Fibroblast of skin of right biceps (primary cell): ENCODE measurements at regions not wholly inside any gene's neighbourhood (a gene's known extent, or its start where the extent isn't known, plus 50 kb on each side); places are given as distances from the start of the nearest gene placed in this dataset.

ENCODE experiments used
- DNase-seq: peaks from one replicate; pipeline ENCODE4 v3.0.0-alpha.2; 2013

GRCh38 chr13:100933841-100934240 lies 259.2 kb upstream of the TMTC4 start:
- DNase-seq = no peak

- DNase-seq = no peak
These were observed 248.0 kb upstream of the TMTC4 start for GRCh38 chr13:100922599-100922998.

DNA sequence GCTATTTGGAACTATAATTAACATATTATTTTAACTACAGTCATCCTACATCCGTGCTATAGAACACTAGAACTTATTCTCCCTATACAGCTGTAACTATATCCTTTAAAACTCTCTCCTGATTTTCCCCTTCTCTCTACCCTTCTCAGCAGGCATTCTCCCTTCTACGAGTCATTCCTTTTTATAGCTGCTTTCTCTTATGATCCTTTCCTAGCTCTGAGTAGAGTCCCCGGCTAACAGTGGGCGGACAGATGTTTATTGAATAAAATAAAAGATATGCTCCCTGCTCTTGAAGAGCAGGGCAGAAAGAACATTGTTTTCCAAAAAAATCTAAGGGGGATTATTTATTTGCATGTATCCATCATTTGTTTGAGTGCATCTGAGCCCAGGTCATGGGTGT lies 246.5 kb upstream of the TMTC4 start:
- no peak for DNase-seq

- DNase-seq = no peak
These were observed 242.4 kb upstream of the TMTC4 start for GRCh38 chr13:100917011-100917410.

DNA sequence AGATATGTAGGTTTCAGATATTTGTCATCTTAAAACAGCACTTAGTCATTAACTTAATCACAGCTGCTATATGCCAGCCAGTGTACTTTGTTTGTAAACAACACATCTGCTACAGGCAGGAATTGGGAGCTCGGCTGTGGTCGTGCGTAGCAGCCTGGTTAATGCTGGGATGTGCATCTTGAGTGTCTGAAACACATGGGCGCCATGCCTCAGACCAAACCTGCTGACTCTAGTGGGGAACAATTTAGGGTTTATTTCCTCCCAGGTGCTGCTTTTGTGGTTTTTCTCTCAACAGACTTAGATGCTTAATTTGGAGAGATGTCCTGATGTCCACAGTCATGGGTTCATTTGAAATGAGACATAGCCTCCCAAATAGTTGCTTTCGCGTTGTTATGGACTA lies 238.5 kb upstream of the TMTC4 start:
- DNase-seq = no peak

DNA sequence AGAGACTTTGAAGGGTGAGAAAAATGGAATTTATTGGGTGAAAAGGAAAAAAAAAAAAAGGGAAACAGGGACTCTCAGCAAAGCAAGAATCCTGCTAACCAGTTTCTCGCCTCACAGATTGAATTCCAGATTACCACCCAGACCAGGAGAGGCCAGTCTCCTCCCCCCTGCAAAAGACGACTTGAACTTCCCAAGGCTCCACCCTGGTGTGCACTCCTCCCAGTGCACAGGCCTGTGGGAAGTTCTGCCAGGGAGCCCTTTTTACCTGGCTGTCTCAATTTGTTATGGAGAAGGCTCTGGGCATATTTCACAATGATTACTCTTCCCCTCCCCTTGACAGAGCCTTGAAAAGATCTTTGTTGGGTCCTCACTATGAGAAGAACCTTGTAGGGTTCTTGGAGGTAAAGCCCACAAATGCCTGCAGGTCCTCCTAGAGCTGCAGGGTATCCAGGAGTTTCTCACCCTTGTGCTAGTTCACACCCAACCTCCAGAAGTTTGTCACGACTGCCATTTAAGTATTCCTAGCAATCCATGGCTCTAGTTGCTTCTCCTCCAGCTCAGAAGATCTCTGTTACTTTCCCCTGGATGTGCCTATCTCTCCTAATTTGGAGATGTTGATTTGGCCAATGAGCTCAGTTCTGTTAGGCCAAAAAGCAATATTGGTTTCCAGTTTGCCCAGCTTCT lies 229.8 kb upstream of the TMTC4 start:
- no peak for DNase-seq

- DNase-seq = no peak
These were observed 225.2 kb upstream of the TMTC4 start for GRCh38 chr13:100899720-100900316.

DNA sequence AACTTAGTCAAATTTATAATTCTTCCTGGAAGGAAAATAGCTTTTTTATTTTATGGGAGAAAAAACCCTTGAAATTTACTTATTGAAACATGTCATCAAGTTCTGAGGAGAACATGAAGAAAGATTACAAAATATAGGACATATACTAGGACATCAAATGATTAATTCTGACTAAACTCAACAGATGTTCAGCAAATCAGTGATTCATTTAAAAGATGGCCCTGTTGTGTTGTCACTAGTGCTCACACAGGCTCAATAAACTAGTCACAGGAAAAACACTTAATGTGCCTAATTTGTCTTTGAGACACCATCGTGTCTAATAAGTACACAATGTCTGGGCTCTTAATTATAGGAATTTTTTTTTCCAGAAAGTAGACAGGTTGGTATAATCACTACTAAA lies 223.8 kb upstream of the TMTC4 start:
- DNase-seq = peak; percentile 29

DNA sequence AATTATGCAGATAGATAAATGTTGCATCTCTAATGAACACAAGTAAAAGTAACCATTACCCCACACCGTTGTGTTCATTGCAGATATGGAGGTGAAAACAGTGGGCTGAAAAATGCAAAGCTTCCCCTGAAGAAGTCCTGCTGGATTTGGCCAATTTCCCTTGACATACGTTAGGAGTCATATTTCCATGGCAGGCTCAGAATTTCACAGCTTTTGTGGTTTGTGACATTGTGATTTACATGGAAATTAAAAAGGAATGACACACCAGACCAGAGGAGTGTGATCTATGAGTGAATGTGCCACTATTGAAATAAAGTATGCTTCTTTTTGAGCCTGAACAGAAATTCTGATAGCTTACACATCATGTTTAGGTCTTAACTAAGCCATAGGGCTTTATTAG lies 221.1 kb upstream of the TMTC4 start:
- DNase-seq = peak; percentile 82

DNA sequence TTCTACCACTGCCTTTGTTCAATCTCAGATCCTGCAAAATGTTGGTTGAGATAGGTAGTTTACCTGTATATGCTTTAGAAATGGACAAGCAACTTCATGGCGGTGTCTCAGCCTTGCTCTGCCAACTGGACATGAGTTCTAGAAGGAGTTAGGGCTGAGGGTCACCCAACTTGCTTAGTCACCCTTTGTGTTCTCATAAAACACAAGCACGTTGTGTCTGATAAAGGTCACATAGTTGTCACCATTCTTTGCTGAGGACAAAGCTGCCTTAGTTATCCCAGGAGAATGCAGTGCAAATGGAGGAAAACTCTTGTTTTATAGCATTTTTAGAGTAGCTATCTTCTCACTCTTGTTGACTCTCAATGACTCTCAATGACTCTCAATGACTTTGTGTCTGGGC lies 218.4 kb upstream of the TMTC4 start:
- DNase-seq = no peak

DNA sequence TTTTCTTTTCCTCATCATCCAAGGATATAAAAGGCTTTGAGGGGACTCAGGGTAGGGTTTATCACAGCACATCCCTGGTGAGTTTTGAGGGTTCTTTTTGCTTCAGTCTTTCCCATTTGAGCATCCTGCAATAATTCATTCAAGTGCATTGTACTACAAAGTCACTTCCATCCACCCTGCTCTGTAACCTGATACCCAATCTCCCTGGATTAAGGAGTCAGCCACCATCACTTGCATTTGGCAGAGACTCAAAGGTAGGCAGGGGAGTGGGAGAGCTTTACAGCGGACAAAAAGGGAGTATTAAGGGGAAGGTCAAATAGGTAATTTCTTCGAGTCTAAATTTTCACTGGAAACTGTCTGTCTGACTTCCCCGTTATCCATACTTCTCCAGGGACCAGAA lies 216.1 kb upstream of the TMTC4 start:
- no peak for DNase-seq

- DNase-seq = peak; percentile 95
These were observed 213.1 kb upstream of the TMTC4 start for GRCh38 chr13:100887729-100888151.

- DNase-seq = no peak
These were observed 208.9 kb upstream of the TMTC4 start for GRCh38 chr13:100883453-100883852.

DNA sequence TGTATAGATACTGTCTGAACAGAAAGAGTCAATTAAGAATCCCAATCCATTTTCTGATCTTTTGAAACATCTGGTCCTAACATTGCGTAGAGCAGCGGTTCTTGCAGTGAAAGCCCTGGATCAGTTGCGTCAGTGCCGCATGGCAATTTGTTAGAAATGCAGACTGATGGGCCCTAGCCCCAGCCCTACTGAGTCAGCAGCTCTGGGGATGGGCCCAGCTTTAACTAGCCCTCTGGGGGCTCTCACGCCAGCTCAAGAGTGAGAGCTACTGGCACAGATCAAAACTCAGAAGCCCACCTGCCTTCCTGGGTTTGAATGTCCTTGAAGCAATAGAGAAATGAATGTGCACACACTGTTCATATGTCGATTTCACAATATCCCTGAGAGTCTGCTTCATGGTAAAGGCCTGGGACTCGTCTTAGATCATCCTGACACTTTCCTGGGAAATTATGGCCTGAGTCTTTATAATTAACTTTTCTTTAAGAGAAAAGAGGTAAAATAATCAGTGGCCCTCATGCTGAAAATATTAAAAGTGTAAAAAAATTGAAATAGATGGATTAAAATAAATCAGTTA lies 206.8 kb upstream of the TMTC4 start:
- DNase-seq = peak; percentile 65

DNA sequence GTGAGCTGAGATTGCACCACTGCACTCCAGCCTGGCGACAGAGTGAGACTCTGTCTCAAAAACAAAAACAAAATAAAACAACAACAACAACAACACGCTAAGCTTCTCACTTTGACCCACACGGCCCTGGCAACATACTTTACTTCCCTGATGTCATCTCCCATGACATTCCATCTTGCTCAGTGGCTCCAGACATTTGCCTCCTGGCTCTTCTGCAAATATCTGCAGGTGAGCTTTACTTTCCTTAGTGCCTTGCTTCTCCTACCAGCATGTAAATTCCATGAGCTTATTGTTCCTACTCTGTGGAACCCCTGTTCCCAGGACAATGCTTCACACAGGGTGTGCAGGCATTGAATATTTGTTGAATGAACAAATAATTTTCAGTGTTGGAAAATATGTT lies 205.6 kb upstream of the TMTC4 start:
- DNase-seq = no peak

GRCh38 chr13:100879255-100879654 lies 204.7 kb upstream of the TMTC4 start:
- no peak for DNase-seq

- no peak for DNase-seq
These were observed 201.4 kb upstream of the TMTC4 start for GRCh38 chr13:100876044-100876403.

DNA sequence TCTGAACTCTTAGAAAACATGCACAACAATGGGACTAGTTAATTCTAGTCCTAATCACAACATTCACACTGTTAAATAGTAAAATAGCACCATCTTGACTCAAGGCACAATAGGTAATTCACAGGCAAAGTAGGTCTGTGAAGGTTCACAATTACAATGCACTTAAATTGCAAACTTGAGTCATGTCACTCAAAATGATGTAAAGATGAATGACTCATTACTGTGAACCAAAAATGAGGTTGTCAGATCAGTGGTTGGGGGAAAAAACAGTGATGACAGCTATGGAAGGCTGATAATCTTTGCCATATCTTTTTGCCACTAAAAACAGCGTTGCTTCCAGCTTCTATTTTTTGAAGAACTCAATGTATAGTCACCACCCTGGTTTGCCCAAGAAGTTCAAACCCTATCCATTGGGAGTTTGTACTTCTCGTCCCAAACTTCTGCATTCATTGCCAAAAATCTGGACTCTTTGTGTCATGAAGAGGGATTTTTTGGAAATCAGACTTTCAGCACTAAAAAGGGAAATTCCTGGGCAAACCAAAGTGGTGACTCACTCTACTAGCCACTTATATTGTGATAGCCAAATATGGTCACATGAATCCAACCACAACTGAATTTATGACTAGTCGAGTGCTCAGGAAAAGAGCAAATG lies 200.9 kb upstream of the TMTC4 start:
- DNase-seq = peak; percentile 98

DNA sequence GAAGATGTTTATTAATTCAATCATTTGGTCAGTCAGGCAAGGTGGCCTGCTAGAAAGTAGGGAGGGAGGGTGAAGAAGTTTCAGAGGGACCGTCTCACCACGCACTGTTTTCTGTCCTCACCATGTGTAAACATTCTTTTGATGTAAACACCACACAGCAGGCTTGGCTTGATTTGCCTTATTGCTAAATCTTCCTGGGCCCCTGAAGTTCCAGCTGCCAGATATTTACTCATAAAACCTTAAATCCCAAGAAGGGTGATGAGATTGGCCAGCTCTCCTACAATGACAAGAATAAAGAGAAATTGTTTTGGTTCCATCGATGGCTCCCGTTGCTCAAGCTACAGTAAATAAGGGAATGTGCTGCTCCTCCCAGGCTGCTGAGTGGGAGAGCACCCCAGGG lies 198.2 kb upstream of the TMTC4 start:
- DNase-seq = no peak

- no peak for DNase-seq
These were observed 196.3 kb upstream of the TMTC4 start for GRCh38 chr13:100870898-100871297.

DNA sequence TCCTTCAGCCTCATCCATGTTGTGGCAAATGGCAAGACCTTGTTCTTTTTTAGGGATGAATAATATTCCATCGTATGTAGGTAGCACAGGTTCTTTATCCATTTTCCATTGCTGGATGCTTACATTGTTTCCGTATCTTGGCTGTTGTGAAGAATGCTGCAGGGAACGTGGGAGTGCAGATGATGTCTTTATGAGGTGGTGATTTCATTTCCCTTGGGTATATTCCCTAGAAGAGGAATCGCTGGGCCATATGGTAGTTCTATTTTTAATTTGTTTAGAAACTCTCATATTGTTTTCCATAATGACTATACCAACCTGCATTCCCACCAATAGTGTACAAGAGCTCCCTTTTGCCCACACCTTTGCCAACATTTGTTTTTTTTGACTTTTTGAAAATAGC lies 186.3 kb upstream of the TMTC4 start:
- DNase-seq = no peak

GRCh38 chr13:100859861-100860260 lies 185.3 kb upstream of the TMTC4 start:
- DNase-seq = no peak

DNA sequence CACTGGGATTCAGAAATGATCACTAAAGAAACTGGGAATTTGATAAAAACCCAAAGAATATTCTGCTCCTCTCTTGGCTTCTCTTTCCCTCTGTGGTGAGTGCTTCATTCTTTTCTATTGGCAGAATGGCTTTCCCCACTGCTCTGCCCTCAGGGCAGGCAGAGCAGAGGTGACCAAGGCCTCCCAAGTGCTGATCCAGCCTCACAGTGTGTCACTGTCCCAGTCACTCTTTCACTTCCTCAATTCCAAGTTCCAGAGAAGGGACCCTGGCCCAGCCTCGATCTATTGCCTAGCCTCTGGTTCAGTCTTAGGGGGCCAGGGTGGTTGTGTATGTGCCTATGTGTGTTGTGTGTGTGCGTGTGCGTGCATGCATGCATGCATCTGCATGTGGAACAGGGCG lies 180.6 kb upstream of the TMTC4 start:
- DNase-seq = no peak

DNA sequence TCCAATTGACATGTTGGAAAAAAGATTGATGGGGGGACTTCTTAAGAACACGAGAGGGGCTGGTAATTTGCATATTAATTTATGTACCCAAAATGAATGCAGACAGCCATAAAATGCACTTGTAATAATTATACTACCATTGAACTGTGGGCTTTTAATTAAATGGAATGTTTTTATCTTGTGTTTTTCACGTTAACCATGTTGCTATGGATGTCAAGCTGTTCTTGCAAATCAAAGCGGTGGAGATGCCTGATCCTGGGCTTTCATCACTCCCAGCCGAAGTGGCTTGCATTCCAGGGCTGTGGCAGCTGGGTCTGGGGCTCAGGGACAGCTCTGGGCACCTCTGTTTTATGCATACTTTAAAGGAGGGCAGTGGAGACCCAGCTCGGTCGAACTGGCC lies 179.4 kb upstream of the TMTC4 start:
- DNase-seq = peak; percentile 2
